Endothelial cell (in vitro differentiated cells): ENCODE measurements at regions not wholly inside any gene's neighbourhood (a gene's known extent, or its start where the extent isn't known, plus 50 kb on each side); places are given as distances from the start of the nearest gene placed in this dataset.

Experiments used
- DNase-seq: peaks from one replicate; pipeline ENCODE4 v3.0.0; 2021; ENCODE audit warnings: low spot score
- H3K27ac Mint-ChIP-seq: one replicate; pipeline ENCODE4 v1.8.0; 2021; ENCODE audit warnings: mixed read lengths, inconsistent platforms; ENCODE audit not compliant: unreplicated experiment
- H3K27me3 Mint-ChIP-seq: one replicate; pipeline ENCODE4 v1.8.0; 2021; ENCODE audit warnings: mild to moderate bottlenecking, moderate library complexity, mixed read lengths, inconsistent platforms; ENCODE audit not compliant: unreplicated experiment
- H3K36me3 Mint-ChIP-seq: one replicate; pipeline ENCODE4 v1.8.0; 2021; ENCODE audit warnings: mild to moderate bottlenecking, low read depth, mixed read lengths, inconsistent platforms; ENCODE audit not compliant: unreplicated experiment
- H3K4me1 Mint-ChIP-seq: one replicate; pipeline ENCODE4 v1.8.0; 2021; ENCODE audit warnings: mild to moderate bottlenecking, mixed read lengths, inconsistent platforms; ENCODE audit not compliant: unreplicated experiment
- H3K4me3 Mint-ChIP-seq: one replicate; pipeline ENCODE4 v1.8.0; 2021; ENCODE audit warnings: mild to moderate bottlenecking, mixed read lengths, inconsistent platforms; ENCODE audit not compliant: unreplicated experiment
- H3K9me3 Mint-ChIP-seq: one replicate; pipeline ENCODE4 v1.8.0; 2021; ENCODE audit warnings: mixed read lengths, inconsistent platforms; ENCODE audit not compliant: unreplicated experiment
- CTCF ChIP-seq: fragments of 200-600 bp; sonication (generic); IDR thresholded peaks from one replicate; pipeline ENCODE4 v1.5.0; 2021; ENCODE audit warnings: antibody characterized with exemption; ENCODE audit not compliant: unreplicated experiment

DNA sequence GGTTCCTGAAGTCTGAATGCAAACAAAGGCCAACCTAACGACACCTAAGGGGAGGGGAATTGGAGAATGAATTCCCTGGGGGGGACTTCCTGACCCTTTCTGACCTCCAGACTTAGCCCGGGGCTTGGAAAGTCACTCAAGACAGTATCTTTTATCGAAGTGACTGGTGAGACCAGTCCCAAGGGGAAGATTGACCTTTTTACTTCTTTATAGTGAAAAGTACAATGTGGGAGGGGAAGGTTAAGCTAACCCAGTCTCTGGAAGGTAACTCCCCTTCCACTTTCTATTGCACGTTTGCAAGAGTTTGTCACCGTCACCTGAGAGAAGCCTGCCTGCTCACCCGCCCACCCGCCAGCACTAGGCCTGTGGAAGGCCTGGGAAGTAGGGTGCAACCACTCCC is 111.9 kb downstream of the EFNB2 start:
- Mint-ChIP-seq H3K9me3 (no peaks in the 10 kb centered on the region), H3K27ac (no peak overlapping the region), H3K4me3 (no peak overlapping the region), H3K4me1 (peaks cover 5% of the 10 kb centered on the region), H3K36me3 (no peaks in the 10 kb centered on the region), H3K27me3 (no peaks in the 10 kb centered on the region)
- no peak for TF ChIP-seq CTCF
- no peak for DNase-seq

DNA sequence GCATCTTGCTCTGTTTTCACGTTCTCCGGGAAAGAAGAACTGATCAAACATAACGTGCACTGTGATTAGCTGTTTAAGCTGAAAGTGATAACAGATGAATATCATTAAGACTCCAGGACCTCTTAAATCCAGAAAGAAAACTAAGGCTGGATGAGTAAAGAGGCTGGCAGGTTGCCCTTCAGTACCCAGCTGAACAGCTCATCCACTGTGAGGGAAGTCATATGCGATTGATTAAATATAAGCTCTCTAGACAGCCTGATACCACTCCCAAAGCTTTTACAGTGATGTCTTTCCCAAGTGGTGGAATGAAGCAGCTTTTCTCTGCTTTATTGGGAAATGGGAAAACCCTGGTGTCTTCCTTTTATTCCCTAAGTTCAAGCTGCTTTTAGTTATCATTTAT is 116.9 kb downstream of the EFNB2 start:
- no peaks in the 10 kb centered on the region for H3K9me3 Mint-ChIP-seq
- DNase-seq, result no peak
- no peak for TF ChIP-seq CTCF
- no peak overlapping the region for H3K4me3 Mint-ChIP-seq
- peaks cover 5% of the 10 kb centered on the region for H3K4me1 Mint-ChIP-seq
- H3K27me3 Mint-ChIP-seq, result no peaks in the 10 kb centered on the region
- H3K36me3 Mint-ChIP-seq, result no peaks in the 10 kb centered on the region
- H3K27ac Mint-ChIP-seq, result no peak overlapping the region

DNA sequence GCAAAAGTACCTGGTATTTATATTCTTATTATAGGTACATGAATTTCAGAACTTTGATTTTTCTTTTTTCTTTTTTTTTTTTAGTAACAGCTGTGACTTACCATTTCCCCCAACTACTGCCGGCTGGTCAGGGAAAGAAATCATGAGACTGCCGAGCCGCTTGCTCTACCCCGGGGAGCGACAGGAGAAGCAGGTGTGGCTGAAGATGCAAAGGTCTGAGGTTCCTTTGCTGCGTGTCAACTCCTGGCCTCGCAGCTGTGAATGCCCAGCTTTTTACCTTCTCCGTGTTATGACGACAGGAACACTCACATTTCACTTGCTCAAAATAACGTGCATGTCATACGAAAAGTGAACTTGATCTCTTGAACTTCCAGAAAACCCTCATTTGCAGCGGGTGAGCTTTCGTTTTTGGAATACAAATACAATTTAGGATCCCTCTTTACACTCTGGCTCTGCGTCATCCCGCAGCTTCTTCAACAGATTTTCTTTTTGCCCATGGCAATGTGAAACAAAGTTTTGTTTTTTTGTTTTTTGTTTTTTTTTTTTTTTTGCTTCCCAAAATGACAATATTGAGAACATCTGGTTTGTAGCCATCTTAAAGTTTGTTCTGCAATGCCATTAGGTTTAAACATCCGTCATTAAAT is 117.9 kb downstream of the EFNB2 start:
- no peaks in the 10 kb centered on the region for H3K27me3 Mint-ChIP-seq
- no peaks in the 10 kb centered on the region for H3K4me1 Mint-ChIP-seq
- no peak overlapping the region for H3K4me3 Mint-ChIP-seq
- no peak for TF ChIP-seq CTCF
- no peak overlapping the region for H3K27ac Mint-ChIP-seq
- no peaks in the 10 kb centered on the region for H3K36me3 Mint-ChIP-seq
- no peak for DNase-seq
- H3K9me3 Mint-ChIP-seq, result no peaks in the 10 kb centered on the region

DNA sequence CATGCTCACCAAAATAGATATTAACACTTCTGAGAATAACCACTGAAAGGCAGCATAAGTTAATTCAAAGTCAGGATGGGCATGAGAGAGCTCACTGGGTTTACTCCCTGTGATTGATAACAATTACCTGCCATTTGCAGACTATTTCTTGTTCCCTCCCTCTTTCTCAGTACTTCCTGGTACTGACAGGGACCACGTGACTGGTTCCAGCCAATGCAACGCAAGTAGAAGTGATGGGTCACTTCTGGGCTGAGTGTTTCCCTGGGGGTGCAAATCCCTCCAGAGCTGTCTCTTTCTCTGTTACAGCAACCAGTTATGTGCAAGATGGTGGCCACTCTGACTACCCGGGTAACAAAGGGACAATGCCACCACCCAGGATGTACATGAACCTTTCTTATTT is 118.8 kb downstream of the EFNB2 start:
- Mint-ChIP-seq H3K9me3 (no peaks in the 10 kb centered on the region), H3K4me3 (no peak overlapping the region)
- DNase-seq, result no peak

More for the DNA sequence above, 118.8 kb downstream of the EFNB2 start:
- TF ChIP-seq CTCF, result no peak
- H3K27me3 Mint-ChIP-seq, result no peaks in the 10 kb centered on the region
- H3K4me1 Mint-ChIP-seq, result no peaks in the 10 kb centered on the region
- H3K36me3 Mint-ChIP-seq, result no peaks in the 10 kb centered on the region
- H3K27ac Mint-ChIP-seq, result no peak overlapping the region
